GM18873 (cell line): ENCODE measurements at regions not wholly inside any gene's neighbourhood (a gene's known extent, or its start where the extent isn't known, plus 50 kb on each side); places are given as distances from the start of the nearest gene placed in this dataset.
"Not testable (repeated sequence)": the region's sequence is repeated elsewhere in the genome, so short reads cannot be mapped to it uniquely, and the experiment has no call there.

Experiments
- ATAC-seq: cut with Tn5 transposase; IDR thresholded peaks from one replicate; pipeline ENCODE4 v1.9.1; 2021; ENCODE audit warnings: mild to moderate bottlenecking, moderate library complexity, moderate number of reproducible peaks; ENCODE audit not compliant: unreplicated experiment, low FRiP score

DNA sequence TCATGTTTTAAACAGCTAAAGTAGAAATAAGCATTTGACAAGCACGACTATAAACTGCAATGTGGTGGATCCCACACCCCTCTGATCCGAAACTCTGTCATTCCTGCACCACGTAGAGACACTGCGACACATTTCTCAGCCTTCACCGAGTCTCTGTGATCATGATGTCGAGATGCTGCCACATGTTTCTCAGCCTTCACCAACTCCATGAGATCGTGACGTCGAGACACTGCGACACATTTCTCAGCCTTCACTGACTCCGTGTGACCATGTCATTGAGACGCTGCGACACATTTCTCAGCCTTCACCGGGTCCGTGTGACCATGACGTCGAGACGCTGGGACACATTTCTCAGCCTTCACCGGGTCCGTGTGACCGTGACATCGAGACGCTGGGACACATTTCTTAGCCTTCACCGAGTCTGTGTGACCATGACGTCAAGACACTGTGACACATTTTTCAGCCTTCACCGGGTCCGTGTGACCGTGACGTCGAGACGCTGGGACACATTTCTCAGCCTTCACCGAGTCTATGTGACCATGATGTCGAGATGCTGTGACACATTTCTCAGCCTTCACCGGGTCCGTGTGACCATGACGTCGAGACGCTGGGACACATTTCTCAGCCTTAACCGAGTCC lies 143.0 kb downstream of the TTLL2 start:
- no peak for ATAC-seq

DNA sequence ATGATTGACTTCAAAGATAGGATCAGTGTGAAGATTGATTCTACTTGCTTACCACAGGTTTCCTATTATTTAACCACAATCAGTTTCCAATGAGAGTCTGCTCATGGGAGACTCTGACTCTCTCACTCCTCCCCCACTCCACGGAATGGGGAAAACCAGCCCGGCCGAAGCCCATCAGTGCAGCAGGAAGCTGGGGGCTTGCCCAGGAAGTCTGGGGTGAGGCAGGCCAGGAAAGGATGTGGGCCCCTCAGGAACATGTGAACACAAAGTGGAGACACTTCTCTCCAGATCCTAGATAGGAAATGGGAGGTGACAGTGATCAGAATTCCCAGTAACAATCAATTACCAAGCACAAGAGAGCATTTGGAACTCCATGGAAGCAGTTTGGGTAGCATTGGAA lies 144.2 kb downstream of the TTLL2 start:
- ATAC-seq = no peak

DNA sequence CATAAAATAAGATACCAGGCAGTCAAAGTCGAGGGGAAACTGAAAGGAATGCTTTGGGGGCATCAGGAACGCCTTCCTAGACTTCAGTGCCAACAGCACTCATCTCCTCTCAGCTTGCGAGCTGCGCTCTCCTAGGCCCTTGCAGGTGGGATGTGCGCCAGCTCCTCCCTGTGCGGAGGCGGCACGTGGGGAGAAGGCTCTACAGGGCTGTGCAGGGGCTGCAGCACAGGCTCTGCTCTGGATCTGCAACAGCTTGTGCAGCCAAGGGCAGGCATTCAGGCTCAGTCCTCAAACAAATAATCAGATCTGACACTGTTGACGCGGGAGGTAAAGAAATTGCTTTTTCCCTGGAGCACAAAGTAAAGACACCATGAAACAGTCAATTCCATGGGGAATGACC lies 144.8 kb downstream of the TTLL2 start:
- ATAC-seq = no peak

DNA sequence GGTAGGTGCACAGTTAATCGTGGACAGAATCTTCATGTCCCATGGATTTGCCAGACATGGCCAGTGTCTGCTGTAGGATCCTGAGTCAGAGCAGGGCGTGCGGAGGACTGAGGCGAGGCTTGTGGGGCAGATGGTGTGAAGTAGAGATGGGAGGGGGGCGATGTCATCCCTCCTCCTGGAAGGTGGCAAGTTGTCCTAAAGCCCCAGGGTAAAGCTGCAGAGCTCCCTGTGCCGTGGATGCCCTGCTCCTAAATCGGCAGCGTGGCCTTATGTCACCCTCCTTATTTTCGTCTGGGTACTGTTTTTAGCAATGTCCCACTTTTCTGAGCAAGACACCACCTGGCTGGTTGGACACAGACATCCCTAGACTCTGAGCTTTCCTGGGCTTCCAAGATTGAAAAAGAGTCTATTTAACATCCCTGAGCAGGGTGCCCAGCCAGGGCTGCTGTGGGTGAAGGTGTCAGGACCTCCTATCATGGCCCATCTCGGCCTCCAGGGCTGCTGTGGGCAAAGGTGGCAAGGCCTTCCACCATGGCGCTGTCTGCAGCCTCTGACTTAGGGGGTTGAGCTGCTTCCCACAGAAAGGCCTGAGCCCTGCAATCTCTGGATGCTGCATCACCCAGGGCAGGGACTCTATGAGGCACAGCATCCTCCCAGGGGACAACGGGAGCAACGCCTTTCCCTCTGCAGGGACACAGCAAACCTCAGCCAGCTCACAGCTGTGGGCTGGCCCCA lies 145.4 kb downstream of the TTLL2 start:
- ATAC-seq = no peak

DNA sequence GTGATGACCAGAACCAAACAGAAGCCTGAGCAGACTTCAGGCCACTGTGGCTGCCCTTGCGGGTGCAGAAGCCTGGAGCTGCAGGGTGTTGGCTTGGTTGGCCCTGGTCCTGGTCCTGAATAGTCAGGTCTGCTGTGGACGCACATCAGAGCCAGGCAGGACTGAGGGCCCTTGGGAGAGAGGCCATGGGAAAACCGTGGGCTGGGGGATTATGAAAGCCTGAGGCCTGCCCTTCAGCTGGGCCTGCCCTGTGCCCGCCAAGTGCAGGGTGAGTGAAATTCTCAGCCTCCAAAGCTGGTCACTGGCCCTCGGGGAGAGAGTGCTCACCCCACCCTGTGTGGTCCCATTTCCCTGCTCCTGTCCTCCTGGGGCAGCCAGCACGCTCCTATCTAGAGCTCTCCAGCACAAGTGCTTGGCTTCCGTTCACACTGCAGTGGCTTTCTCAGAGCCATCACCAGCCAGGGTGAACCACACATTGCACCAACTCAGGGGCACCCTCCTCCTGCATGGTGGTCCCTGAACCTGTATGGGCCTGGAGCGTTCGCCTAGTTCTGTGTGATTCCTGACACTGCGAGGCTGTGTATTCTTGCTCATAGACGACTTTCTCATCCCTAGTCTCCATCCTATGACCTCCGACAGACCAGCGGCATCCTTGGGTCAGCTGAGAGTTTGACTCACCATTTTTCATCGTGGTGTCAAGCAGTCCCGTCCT lies 146.1 kb downstream of the TTLL2 start:
- no peak for ATAC-seq

DNA sequence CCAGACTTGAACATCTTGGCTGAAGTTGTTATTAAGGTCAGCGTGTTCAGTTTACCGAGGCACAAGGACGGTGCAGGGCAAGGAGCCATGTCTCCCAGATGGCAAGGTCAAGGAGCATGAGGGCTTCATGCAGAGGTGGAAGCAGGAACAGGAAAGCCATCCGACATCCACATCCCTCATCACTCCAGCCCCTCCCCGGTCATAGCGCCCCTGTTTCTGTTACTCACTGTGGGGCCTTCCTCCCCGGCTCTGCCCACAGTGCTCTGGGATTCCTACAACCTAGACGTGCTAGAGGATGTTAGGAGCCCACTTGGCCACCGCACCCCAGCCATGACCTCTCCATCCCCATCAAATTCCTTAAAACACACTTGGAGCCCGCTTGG lies 146.7 kb downstream of the TTLL2 start:
- ATAC-seq = no peak

DNA sequence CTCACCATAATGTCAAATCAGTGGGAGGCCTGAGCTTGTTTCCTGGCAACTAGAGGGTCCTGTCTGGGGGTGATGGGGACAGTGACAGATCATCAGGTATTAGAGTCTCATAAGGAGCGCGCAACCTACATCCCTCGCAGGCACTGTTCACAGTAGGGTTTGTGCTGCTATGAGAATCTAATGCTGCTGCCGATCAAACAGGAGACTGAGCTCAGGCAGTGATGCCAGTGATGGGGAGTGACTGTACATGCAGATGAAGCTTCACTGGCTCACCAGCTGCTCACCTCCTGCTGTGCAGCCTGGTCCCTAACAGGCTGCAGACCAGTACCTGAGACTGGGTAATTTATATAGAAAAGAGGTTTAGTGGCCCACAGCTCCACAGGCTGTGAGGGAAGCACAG lies 147.3 kb downstream of the TTLL2 start:
- no peak for ATAC-seq

DNA sequence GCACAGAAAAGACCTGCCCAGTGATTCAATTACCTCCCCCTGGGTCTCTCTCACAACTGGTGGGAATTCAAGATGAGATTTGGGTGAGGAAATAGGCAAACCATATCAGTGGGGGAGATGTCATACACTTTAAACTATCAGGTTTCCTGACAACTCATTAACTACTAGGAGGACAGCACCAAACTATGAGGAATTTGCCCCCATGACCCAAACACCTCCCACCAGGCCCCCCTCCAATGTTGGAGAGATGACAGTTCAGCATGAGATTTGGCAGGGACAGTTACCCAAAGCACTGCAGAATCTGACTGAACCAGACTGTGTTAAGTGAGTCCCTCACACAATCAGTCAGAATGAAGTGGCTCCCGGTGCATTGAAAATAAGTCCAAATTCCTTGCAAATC lies 148.0 kb downstream of the TTLL2 start:
- ATAC-seq = no peak

DNA sequence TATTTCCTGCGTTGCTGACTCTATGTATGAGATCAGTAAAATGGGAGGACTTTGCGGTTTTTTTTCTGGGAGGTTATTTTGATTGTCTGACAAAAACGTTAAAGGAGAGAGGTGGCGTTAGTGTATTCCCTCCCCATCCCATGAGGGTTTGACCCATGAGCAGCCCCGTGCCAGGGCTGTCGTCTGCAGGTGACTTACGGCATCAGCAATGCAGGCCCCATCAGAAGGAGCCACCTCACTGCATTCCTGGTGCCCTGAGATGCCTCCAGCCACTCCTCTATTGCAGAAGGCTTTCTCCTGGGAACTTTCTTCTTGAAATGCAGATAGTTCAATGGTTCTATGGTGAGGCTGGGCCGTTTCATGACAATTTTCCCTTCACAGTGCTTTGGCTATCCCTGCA lies 149.3 kb downstream of the TTLL2 start:
- ATAC-seq = no peak

DNA sequence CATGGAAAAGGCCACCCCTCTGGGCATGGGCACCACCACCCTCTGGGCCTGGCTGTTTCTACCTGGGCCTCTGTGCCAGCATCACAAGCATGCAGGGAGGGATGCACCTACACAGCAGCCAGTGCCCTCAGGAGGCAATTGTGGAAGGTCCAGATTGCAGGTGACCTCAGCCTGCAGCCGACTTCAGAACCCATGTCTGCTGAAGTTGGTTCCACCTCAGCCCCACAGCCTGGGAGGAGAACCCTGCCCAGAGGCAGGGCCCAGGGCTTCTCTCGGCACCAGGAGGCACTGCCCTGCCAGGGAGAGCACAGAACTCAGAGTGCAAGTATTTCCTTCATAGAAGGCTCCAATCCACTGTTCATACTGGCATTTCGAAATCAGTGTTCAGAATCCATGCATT lies 149.8 kb downstream of the TTLL2 start:
- ATAC-seq = no peak

DNA sequence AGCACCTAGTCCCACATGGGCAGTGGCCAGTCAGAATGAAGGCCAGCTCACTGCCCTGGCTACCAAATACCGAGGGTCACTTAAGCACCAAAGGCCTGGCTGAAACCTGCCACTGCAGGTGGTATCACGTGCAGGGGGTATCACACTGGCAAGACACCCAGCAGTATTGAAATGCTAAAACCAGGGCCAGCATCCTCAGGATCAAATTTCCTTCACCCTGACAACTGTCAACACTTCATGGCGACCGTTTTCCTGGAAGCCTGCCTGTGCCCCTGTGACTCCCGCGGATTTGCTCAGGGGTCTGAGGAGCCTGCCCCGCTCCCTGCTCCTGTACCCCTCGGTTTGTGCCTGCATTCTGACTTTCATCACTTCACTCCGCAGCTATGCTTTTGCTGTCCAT lies 151.1 kb downstream of the TTLL2 start:
- ATAC-seq = no peak

DNA sequence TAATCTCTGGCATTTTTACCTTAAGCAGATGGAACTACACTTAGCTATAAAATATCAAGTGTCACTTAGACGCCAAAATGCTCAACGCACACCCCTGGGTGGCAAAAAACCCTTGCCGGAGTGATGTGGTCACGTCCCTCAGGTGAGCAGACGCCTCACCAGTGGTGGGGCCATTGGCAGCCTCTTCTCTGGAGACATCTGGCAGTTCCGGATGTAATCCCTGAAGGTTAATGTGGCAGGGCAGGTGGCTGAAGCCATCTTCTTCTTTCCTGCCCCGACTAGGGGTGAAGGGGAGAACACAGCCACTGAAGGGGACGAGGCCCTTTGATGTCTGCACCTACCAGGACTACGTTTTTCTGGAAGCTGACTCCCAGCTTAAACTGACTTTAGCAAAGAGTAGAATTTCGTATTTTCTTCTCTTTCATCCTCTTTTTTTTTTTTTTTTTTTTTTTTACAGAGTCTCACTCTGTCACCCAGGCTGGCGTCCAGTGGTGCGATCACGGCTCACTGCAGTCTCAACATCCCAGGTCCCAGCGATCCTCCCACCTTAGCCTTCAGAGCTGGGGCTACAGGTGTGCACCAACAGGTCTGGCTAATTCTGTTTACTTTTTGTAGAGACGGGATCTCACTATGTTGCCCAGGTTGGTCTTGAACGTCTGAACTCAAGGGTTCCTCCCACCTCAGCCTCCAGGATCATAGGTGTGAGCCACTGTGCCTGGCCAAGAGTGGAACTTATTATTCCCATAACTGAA lies 152.1 kb downstream of the TTLL2 start:
- no peak for ATAC-seq

DNA sequence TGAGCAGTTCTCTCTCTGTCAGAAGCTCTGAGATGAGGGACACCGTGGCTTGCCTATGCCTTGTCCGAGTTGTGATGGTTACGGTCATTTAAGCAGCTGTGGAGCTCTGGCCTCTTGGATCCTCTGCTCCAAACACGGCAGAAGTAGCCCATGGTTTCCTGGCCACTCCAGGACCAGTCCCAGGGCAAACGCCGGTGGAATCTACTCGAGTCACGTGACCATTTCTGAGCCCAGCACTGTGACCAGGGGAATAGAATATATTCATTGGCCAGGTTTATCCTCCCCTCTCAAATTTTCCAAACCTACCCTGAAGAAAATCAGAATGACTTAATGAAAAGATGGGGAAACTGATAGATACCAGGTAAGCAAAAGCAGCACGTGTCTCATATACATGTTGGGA lies 152.8 kb downstream of the TTLL2 start:
- ATAC-seq = no peak

DNA sequence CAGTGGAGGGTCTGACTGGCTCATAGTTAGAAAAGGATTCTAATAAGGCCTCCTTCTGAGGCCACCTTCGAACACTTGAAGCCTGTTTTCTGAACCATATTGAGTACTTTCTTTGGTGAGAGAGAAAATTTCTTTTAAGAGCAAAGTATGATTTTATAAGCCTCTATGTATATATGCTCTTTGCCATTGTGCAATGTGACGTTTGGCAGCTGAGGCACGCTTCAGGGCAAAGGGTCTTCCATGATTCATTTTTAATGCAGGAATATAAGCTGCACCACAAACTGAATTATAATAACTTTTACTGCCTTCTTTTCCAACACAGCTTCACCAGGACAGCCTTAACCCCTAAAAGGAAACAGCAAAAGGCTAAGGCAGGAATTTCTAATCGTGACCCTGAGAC lies 154.4 kb downstream of the TTLL2 start:
- ATAC-seq = no peak

DNA sequence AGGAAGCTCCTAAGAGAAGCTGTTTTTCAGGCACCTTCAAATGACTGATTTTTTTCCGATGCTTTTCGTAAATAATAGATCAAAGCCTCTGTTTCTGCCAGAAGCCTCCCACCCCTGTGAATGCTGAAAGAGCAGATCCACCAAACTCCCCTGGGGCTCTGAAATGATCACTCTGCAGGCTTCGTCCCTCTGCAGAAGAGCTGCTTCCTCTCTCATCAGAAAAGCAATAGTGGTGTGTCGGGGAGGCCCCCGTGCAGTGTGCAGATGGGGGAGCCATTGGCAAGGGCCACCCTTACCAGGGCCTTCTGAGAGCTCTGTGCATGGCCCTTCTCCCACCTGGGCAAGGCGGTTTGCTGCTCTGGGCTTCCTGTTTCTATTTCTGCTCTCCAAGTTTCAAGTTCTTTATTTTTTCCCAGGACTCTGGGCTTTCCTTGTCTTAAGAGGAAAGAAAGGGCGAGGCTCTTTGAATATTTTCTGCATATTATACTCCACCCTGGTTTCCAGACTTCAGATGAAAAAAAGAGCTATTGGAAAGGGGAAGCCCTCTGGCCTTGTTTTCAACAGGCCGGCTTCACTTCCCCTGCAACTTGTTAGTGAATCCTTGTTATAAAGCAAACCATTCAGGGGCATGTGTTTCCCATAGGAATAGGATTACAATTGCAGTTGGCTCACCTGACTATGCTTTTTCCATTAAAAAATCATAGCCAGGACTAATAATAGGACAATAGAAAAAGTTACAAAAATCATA lies 155.2 kb downstream of the TTLL2 start:
- ATAC-seq = no peak

DNA sequence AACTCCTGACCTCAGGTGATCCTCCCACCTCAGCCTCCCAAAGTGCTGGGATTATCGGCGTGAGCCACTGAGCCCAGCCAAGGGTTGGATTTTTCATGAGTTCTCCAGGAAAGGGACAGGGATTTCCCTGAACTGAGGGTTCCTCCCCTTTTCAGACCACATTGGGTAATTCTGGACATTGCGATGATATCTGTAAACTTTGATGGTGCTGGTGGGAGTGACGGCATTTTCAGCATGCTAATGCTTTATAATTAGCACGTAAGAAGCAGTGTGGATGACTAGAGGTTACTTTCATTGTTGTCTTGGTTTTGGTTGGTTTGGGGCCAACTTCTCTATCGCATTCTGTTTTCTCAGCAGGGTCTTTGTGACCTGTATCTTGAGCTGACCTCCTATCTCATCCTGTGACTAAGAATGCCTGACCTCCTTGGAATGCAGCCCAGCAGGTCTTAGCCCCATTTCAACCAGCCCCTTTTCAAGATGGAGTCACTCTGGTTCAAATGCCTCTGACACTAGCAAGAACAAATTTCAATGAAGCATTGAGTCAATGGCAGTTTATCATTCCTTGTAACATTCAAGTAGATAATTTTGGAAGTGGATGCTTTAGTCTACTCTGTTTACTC lies 156.5 kb downstream of the TTLL2 start:
- ATAC-seq = no peak

DNA sequence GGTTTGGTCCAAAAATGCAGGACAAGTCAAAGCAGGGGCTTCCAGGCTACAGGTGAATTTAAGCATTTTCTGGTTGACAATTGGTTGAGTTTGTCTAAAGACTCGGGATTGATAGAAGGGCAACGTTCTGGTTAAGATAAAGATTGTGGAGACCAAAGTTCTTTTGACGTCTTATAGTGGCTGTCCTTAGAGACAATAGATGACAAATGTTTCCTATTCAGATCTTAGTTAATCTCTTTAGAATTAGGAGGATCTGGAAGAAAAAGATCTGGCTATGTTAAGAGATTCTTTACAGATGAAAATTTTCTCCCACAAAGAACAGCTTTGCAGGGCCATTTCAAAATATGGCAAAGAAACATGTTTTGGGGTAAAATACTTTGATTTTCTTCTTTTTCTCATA lies 157.9 kb downstream of the TTLL2 start:
- not testable (repeated sequence) for ATAC-seq

DNA sequence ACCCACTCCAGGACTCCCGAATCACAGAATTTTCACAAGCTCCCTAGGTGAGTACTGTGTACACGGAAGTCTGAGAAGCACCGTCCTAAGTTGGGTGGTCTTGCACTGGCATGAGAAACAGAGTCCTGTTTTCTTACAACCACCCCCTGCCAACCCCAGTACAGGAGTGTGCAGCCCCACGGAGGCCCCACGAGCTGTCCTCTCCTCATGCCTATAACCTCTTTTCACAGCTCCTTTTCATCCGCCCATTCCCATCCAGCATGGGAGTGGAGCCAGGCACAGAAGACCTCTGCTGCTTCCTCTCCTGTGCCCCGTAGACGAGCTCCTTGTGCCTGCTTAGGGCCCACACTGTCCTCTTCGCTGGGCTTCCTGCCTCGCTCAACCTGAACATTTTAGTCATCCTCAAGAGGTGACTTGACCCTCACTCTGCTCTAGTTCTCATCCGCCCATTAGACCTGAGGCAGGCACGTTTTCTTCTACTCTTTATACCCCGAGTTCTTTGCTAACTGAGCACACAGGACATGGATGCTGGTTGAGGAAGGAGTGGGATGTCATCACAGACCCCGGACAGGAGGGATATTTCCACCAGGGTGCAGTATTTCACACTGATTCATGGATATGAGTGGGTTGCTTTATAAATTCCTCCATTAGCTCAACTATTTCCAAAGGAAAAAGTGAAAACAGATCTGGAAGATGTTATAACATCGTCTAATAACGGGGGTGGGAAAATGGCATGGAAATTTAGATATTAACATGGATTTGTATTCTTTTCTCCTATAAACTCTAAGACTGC lies 160.5 kb downstream of the TTLL2 start:
- ATAC-seq = no peak
